ENCODE measurements at regions not wholly inside any gene's neighbourhood (a gene's known extent, or its start where the extent isn't known, plus 50 kb on each side); places are given as distances from the start of the nearest gene placed in this dataset.
"Not testable (repeated sequence)": the region's sequence is repeated elsewhere in the genome, so short reads cannot be mapped to it uniquely, and the experiment has no call there.

DNA sequence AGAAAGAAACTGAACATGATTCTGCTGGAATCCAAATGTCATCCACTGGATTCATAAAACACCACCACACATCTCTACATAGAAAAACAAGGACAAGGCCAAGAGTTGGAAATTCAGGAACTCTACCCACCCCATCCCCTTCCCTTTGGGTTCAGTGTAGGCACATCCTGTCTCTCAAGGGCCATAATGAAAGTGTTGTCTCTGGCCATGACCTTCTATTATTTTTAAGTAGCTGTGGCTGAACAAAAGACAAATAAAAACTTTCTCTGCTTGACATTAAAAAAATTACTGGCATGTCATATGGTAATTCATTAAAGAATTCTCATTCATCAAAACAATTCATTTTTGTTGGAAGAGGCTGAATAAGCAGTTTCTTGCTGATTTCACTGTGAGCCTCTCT, 54.9 kb upstream of the ZBTB18 start:
- DNase-seq: no peak

DNA sequence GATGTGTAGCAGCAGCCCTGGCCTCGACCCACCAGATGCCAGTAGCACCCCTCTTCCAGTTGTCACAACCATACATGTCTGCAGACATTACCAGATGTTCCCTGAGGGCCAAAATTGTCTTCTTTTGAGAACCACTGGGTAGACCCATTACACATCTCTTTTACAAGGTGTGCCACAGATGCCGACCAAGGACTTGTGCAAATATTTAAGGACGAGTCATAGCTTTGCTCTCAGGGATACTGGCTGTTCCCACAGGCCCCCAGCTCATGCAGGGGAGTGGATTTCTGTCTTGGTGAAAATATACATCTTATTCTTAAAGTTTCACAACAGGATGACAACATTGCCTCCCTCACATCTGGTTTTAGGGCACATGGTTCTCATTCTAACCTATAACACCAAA, 59.4 kb upstream of the ZBTB18 start:
- DNase-seq: no peak

- DNase-seq: no peak
Observed at GRCh38 chr1:243984788-243985187, 66.3 kb upstream of the ZBTB18 start.

GRCh38 chr1:243982447-243983018, 68.5 kb upstream of the ZBTB18 start:
- no peak for DNase-seq

DNA sequence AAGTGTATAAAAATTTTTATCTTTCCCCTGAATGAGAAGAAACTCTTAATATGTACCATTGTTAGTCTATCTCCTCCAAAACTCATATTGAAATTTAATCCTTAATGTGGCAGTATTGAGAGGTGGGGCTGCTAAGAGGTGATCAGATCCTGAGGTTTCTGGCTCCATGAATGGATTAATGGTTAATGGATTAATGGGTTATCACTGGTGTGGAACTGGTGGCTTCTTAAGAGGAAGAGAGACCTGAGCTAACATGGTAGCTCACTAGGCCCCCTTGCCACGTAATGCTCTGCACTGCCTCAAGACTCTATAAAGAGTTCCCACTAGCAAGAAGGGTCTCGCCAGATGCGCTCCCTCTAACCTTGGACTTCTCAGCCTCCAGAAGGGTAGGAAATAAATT, 70.6 kb upstream of the ZBTB18 start:
- DNase-seq: no peak

GRCh38 chr1:243980071-243980470, 71.0 kb upstream of the ZBTB18 start:
- no peak for DNase-seq

DNA sequence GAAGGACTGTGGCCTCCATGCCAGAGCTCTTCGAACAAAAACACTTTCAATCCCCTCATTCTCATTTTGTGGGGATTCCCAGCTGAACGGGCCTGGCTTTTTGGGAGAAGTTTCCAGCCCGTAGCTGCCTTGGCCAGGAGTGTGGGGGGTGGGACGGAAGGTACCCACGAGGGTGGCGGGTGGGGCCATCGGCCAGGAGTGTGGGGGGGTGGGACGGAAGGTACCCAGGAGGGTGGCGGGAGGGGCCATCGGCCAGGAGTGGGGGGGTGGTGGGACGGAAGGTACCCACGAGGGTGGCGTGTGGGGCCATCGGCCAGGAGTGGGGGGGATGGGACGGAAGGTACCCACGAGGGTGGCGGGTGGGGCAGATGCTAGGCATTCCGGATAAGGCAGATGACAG, 71.7 kb upstream of the ZBTB18 start:
- DNase-seq: no peak

- no peak for DNase-seq
Observed at GRCh38 chr1:243977094-243977493, 74.0 kb upstream of the ZBTB18 start.

DNA sequence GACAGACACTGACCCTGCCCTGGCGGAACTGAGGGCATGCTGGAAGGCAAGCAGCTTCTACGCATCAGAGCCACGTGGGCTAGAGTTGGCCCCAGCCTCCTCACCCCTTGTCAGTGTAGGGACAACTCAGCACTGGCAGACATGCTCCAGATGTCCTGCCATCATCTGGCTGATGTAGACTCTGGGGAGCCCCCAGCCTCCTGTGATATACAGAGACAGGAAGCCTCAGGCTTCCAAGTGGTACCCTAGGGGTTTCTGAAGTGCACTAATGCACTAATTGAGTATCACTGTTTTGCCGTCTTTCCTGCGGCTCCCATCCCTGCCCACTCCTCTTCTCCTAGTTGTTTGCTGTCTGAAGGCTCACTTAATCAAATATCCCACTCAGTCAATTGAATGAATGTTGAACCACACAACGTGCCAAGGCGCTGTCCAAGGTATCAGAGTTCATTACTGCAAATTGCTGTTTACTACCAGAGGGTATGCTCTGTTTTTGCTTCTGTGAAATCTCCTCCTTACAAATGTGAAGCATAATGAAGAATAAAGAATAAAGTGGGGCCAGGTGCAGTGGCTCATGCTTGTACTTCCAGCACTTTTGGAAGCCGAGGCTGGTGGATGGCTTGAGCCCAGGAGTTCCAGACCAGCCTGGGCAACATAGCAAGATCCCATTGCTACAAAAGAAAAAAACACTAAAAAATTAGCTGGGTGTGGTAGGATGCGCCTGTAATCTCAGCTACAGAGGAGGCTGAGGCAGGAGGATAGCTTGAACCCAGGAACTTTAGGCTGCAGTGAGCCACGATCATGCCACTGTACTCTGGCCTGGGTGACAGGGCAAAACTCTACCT, 76.4 kb upstream of the ZBTB18 start:
- no peak for DNase-seq

- no peak for DNase-seq
Observed at GRCh38 chr1:243973169-243973568, 77.9 kb upstream of the ZBTB18 start.

DNA sequence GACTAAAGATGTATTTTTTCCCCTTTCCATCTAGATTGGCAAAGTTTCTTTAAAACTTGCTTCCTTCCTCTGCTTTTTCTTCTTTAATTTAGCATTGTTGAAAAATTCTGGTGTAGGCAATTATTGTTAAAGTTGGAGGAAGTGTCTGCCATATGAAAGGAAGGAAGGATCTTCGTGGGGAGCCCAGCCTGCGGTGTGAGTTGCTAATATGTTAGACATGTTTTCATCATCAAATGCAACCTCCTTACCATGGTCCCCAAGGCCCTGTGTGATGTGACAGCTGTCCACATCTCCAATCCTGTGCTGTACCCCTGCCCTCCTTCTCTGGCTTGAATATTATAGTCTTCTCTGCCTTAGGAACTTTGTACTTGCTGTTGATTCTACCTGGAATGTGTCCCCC, 81.0 kb upstream of the ZBTB18 start:
- no peak for DNase-seq

- DNase-seq: no peak
Observed at GRCh38 chr1:243968413-243968812, 82.7 kb upstream of the ZBTB18 start.

DNA sequence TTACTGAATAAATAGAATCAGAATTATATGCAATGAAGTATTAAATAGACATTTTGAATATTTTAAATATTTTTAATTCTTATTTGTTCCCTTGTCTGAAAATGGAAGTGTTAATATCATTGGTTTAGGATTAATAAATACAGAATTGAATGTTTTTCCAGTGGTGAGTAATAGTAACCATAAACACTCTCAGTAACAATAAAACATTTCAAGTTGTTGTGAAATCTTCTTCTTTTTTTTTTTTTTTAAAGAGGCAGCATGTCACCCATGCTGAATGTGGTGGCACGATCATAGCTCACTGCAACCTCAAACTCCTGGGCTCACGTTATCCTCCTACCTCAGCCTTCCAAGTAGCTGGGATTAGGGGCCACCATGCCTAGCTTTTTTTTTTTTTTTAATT, 86.2 kb upstream of the ZBTB18 start:
- DNase-seq: no peak

- no peak for DNase-seq
Observed at GRCh38 chr1:243963571-243963970, 87.5 kb upstream of the ZBTB18 start.

DNA sequence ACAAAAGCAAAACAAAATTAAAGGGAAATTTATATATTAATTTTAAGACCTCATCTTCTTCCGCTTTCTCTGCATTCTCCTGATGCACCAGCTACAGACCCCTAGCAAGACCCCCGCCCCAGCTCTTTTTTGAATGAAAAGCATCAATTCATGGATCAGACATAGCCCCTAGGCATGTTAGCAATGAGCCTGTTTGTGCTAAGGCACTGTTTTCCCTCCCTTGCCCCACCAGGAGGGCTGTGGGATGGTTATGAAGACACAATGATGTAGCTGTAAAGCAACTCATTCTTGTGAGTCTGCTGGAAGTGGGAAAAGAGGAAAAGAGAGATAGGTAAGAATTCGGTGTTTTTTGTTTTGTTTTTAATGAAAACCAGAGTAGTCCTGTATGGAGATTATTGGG, 88.5 kb upstream of the ZBTB18 start:
- DNase-seq: no peak

DNA sequence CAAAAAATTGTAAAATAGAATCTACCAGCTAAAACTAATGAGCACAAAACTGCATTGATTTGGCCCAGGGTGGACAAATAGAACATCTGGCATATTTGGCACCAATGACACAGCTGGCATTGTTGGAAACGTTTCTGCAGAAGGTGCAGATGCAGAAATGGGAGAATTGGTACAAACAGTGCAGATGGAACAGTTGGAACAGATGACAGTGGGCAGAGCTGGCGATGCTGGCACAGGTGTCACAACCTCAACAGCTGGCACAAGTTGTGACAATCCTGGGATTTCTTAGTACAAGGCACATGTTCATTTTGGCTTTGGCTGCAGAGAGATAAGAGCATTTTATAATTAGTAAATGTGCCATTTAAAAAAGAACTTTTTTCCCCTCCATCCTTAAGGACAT, 91.1 kb upstream of the ZBTB18 start:
- no peak for DNase-seq

- no peak for DNase-seq
Observed at GRCh38 chr1:243957141-243957540, 93.9 kb upstream of the ZBTB18 start.

DNA sequence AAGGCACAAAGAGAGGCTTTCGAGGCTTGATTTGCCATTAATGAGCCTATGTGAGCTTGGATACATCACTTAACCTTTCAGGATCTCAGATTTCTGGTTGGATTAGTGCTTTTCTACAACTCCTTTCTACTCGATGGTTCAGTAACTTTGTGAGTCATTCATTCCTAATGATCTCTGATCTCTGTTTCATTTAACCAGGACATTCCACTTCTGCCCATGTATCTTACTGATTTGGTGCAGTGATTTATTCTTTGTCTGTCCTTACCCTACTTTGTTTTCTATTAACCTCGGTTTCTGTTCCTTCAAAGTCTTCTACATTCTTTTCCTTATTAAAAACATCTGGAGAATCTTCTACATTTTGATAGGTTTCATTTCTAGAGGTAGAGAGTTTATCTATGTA, 94.6 kb upstream of the ZBTB18 start:
- DNase-seq: no peak

- not testable (repeated sequence) for DNase-seq
Observed at GRCh38 chr1:243951207-243951606, 99.9 kb upstream of the ZBTB18 start.

GRCh38 chr1:243950166-243950565, 100.1 kb upstream of the AKT3 start:
- DNase-seq: no peak

GRCh38 chr1:243946946-243947345, 96.9 kb upstream of the AKT3 start:
- no peak for DNase-seq

- DNase-seq: no peak
Observed at GRCh38 chr1:243946253-243946652, 96.2 kb upstream of the AKT3 start.

DNA sequence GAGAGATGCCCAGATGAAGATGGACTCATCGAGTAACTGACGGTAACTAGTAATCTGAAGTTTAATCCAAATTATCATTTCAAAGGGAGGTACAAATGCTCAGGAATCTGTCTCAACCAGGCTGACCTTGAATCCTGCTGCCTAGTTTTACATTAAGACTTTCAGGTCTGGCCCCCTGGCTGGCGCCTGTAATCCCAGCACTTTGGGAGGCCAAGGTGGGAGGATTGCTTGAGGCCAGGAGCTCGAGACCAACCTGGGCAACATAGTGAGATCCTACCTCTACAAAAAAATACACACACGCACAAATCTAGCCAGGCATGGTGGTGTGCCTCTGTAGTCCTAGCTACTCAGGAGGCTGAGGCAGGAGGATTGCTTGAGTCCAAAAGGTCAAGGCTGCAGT, 95.7 kb upstream of the AKT3 start:
- DNase-seq: no peak

DNA sequence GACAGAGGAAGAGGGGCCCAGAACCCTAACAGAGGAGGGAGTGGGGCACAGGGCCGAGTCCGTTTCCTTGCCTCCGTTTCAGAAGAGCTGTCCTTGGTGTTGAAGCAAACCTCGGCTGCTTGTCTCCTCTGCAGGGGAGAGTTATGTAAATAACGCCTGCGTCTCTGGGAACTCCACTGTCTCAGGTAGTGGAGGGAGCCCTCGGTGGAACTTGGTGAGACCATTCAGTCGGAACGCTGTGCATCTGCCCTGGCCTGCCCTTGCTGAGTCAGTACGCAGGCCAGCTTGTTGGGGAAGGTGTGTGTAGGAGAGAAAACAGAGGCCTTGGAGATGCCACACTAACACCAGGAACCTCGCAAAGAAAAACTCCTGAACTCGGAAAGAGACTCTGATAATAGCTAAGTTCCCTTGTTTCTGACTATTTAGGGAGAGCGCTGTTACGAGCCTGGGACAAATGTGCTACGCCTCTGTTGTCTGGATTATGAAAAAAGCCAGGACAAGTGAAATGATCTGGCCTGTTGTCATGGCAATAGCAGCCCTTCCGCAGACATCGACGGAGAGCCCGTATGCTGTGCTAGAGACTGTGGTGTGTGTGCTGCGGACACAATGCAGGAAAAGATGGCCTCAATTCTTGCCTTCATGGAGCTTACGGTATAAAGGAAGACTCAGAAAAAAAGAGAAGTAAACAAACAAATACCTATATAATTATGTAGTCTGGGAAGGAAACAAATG, 94.6 kb upstream of the AKT3 start:
- DNase-seq: no peak
